CD8-positive, alpha-beta memory T cell (primary cell): ENCODE measurements at regions not wholly inside any gene's neighbourhood (a gene's known extent, or its start where the extent isn't known, plus 50 kb on each side); places are given as distances from the start of the nearest gene placed in this dataset.

Source experiments
- CTCF ChIA-PET: fragments of 350-600 bp; sonication (Branson Sonifier 250); formaldehyde crosslinking; loops from one replicate; lab custom pipeline; 2021; ENCODE audit warnings: antibody characterized with exemption; lab: Charles Lee
- POLR2A ChIA-PET: fragments of 350-600 bp; sonication (Branson Sonifier 250); formaldehyde crosslinking; loops from one replicate; lab custom pipeline; 2021; ENCODE audit warnings: antibody characterized with exemption; lab: Charles Lee
- DNase-seq, 5 donors: peaks; one replicate each; pipeline versions ENCODE4 v3.0.0 to v3.0.0-alpha.2; 2020 to 2022; ENCODE audit warnings: mixed read lengths in 1 of 5
- H3K27ac ChIP-seq: one replicate; pipeline ENCODE4 v1.7.0; 2013; ENCODE audit warnings: low read depth, mild to moderate bottlenecking, low read length, moderate library complexity
- H3K27me3 ChIP-seq: 2 replicates; pipeline ENCODE4 v1.7.0; 2013; ENCODE audit warnings: low read length, mild to moderate bottlenecking; ENCODE audit not compliant: insufficient read depth, poor library complexity, severe bottlenecking
- H3K36me3 ChIP-seq: 2 replicates; pipeline ENCODE4 v1.7.0; 2013; ENCODE audit warnings: mild to moderate bottlenecking, low read length, moderate library complexity; ENCODE audit not compliant: insufficient read depth
- H3K4me1 ChIP-seq: 2 replicates; pipeline ENCODE4 v1.7.0; 2013; ENCODE audit warnings: mild to moderate bottlenecking, low read length, moderate library complexity; ENCODE audit not compliant: insufficient read depth
- H3K4me3 ChIP-seq: 2 replicates; pipeline ENCODE4 v1.7.0; 2013; ENCODE audit warnings: mild to moderate bottlenecking, low read length
- H3K9me3 ChIP-seq: 2 replicates; pipeline ENCODE4 v1.7.0; 2013; ENCODE audit warnings: mild to moderate bottlenecking, low read length
- H3K27ac Mint-ChIP-seq, 8 donors: one replicate each; pipeline ENCODE4 v1.8.0; 2020 to 2021; ENCODE audit warnings: mixed read lengths in 8 of 8, mild to moderate bottlenecking in 6 of 8, inconsistent platforms in 3 of 8, moderate library complexity in 3 of 8
- H3K27me3 Mint-ChIP-seq, 2 donors: one replicate each; pipeline ENCODE4 v1.8.0; 2020 to 2021; ENCODE audit warnings: mixed read lengths in 2 of 2, mild to moderate bottlenecking in 1 of 2, moderate library complexity in 1 of 2
- H3K36me3 Mint-ChIP-seq, 3 donors: one replicate each; pipeline ENCODE4 v1.8.0; 2020 to 2021; ENCODE audit warnings: mixed read lengths in 3 of 3, inconsistent platforms in 1 of 3, mild to moderate bottlenecking in 1 of 3
- H3K4me1 Mint-ChIP-seq, 3 donors: one replicate each; pipeline ENCODE4 v1.8.0; 2020 to 2021; ENCODE audit warnings: mixed read lengths in 3 of 3, inconsistent platforms in 1 of 3, mild to moderate bottlenecking in 1 of 3
- H3K4me3 Mint-ChIP-seq, 7 donors: one replicate each; pipeline ENCODE4 v1.8.0; 2020 to 2021; ENCODE audit warnings: mixed read lengths in 7 of 7, mild to moderate bottlenecking in 6 of 7, moderate library complexity in 4 of 7, inconsistent platforms in 2 of 7
- H3K9me3 Mint-ChIP-seq, 5 donors: one replicate each; pipeline ENCODE4 v1.8.0; 2020 to 2022; ENCODE audit warnings: mixed read lengths in 5 of 5, mild to moderate bottlenecking in 3 of 5, moderate library complexity in 2 of 5, inconsistent platforms in 1 of 5

- H3K4me3 ChIP-seq, result no peak overlapping the region
- no peaks in the 10 kb centered on the region for H3K9me3 Mint-ChIP-seq
- peaks cover 3 to 39% of the 10 kb centered on the region in 2 donors for H3K27me3 Mint-ChIP-seq
- H3K27ac ChIP-seq, result no peak overlapping the region
- H3K4me1 ChIP-seq, result no peaks in the 10 kb centered on the region
- H3K27me3 ChIP-seq, result no peaks in the 10 kb centered on the region
- no peak for DNase-seq
- H3K4me1 Mint-ChIP-seq, result no peaks in the 10 kb centered on the region
- no peak overlapping the region for H3K27ac Mint-ChIP-seq
- no peaks in the 10 kb centered on the region for H3K36me3 ChIP-seq
- POLR2A ChIA-PET, result no interaction called here
- no peaks in the 10 kb centered on the region for H3K9me3 ChIP-seq
- no peak overlapping the region for H3K4me3 Mint-ChIP-seq
- H3K36me3 Mint-ChIP-seq, result no peaks in the 10 kb centered on the region
- CTCF ChIA-PET, result no interaction called here
Measured at GRCh38 chr12:69007101-69007854, 74.3 kb upstream of the CPM start.

GRCh38 chr12:69007855-69008351 lies 74.9 kb upstream of the CPM start:
- H3K4me3 Mint-ChIP-seq, result no peak overlapping the region
- no peaks in the 10 kb centered on the region for H3K36me3 Mint-ChIP-seq
- Histone ChIP-seq H3K9me3 (no peaks in the 10 kb centered on the region), H3K27ac (no peak overlapping the region), H3K27me3 (no peaks in the 10 kb centered on the region), H3K36me3 (no peaks in the 10 kb centered on the region), H3K4me1 (no peaks in the 10 kb centered on the region), H3K4me3 (no peak overlapping the region)
- H3K27me3 Mint-ChIP-seq, result peaks cover 3 to 39% of the 10 kb centered on the region in 2 donors
- H3K27ac Mint-ChIP-seq, result no peak overlapping the region
- POLR2A ChIA-PET, result no interaction called here
- no peaks in the 10 kb centered on the region for H3K9me3 Mint-ChIP-seq
- DNase-seq, result no peak
- CTCF ChIA-PET, result no interaction called here
- no peaks in the 10 kb centered on the region for H3K4me1 Mint-ChIP-seq

GRCh38 chr12:69008520-69008919 lies 75.5 kb upstream of the CPM start:
- no peaks in the 10 kb centered on the region for H3K36me3 Mint-ChIP-seq
- DNase-seq, result no peak
- H3K27me3 Mint-ChIP-seq, result peaks cover 3 to 39% of the 10 kb centered on the region in 2 donors
- Histone ChIP-seq H3K36me3 (no peaks in the 10 kb centered on the region), H3K4me1 (no peaks in the 10 kb centered on the region), H3K27ac (no peak overlapping the region), H3K27me3 (no peaks in the 10 kb centered on the region), H3K9me3 (no peaks in the 10 kb centered on the region), H3K4me3 (no peak overlapping the region)
- no peaks in the 10 kb centered on the region for H3K4me1 Mint-ChIP-seq
- ChIA-PET POLR2A (no interaction called here), CTCF (no interaction called here)
- H3K27ac Mint-ChIP-seq, result no peak overlapping the region
- H3K4me3 Mint-ChIP-seq, result no peak overlapping the region
- no peaks in the 10 kb centered on the region for H3K9me3 Mint-ChIP-seq

- peaks cover 5 to 39% of the 10 kb centered on the region in 2 donors for H3K27me3 Mint-ChIP-seq
- H3K4me3 ChIP-seq, result no peak overlapping the region
- POLR2A ChIA-PET, result no interaction called here
Measured at GRCh38 chr12:69014047-69014446, 81.1 kb upstream of the CPM start.

GRCh38 chr12:69015017-69015416 lies 82.0 kb upstream of the CPM start:
- H3K9me3 Mint-ChIP-seq, result no peaks in the 10 kb centered on the region

More at GRCh38 chr12:69014047-69014446, 81.1 kb upstream of the CPM start:
- H3K27ac Mint-ChIP-seq, result no peak overlapping the region
- no peaks in the 10 kb centered on the region for H3K9me3 ChIP-seq
- no peaks in the 10 kb centered on the region for H3K4me1 ChIP-seq
- H3K27me3 ChIP-seq, result no peaks in the 10 kb centered on the region
- H3K36me3 Mint-ChIP-seq, result no peaks in the 10 kb centered on the region
- no peak overlapping the region for H3K27ac ChIP-seq
- H3K9me3 Mint-ChIP-seq, result no peaks in the 10 kb centered on the region
- DNase-seq, result no peak
- H3K4me1 Mint-ChIP-seq, result no peaks in the 10 kb centered on the region
- CTCF ChIA-PET, result no interaction called here
- H3K36me3 ChIP-seq, result no peaks in the 10 kb centered on the region
- H3K4me3 Mint-ChIP-seq, result no peak overlapping the region

GRCh38 chr12:69015831-69016230 lies 82.9 kb upstream of the CPM start:
- H3K4me1 ChIP-seq, result no peaks in the 10 kb centered on the region
- H3K27me3 Mint-ChIP-seq, result peaks cover 4 to 35% of the 10 kb centered on the region in 2 donors
- no peak for DNase-seq
- H3K27ac Mint-ChIP-seq, result no peak overlapping the region
- H3K27me3 ChIP-seq, result no peaks in the 10 kb centered on the region
- H3K9me3 Mint-ChIP-seq, result no peaks in the 10 kb centered on the region
- POLR2A ChIA-PET, result no interaction called here
- H3K4me3 ChIP-seq, result no peak overlapping the region
- H3K27ac ChIP-seq, result no peak overlapping the region
- H3K36me3 ChIP-seq, result no peaks in the 10 kb centered on the region
- H3K4me3 Mint-ChIP-seq, result no peak overlapping the region
- H3K9me3 ChIP-seq, result no peaks in the 10 kb centered on the region
- CTCF ChIA-PET, result no interaction called here
- H3K36me3 Mint-ChIP-seq, result no peaks in the 10 kb centered on the region
- H3K4me1 Mint-ChIP-seq, result no peaks in the 10 kb centered on the region

More at GRCh38 chr12:69015017-69015416, 82.0 kb upstream of the CPM start:
- H3K27ac ChIP-seq, result no peak overlapping the region
- Mint-ChIP-seq H3K27ac (no peak overlapping the region), H3K4me3 (no peak overlapping the region), H3K27me3 (peaks cover 5 to 36% of the 10 kb centered on the region in 2 donors), H3K36me3 (no peaks in the 10 kb centered on the region), H3K4me1 (no peaks in the 10 kb centered on the region)
- H3K27me3 ChIP-seq, result no peaks in the 10 kb centered on the region
- no peaks in the 10 kb centered on the region for H3K9me3 ChIP-seq
- H3K36me3 ChIP-seq, result no peaks in the 10 kb centered on the region
- POLR2A ChIA-PET, result no interaction called here
- H3K4me1 ChIP-seq, result no peaks in the 10 kb centered on the region
- CTCF ChIA-PET, result no interaction called here
- no peak for DNase-seq
- H3K4me3 ChIP-seq, result no peak overlapping the region

- no peak overlapping the region for H3K4me3 Mint-ChIP-seq
- H3K36me3 ChIP-seq, result no peaks in the 10 kb centered on the region
- no peak overlapping the region for H3K4me3 ChIP-seq
- H3K4me1 ChIP-seq, result no peaks in the 10 kb centered on the region
- no peaks in the 10 kb centered on the region for H3K9me3 ChIP-seq
- no peak overlapping the region for H3K27ac ChIP-seq
- no peaks in the 10 kb centered on the region for H3K4me1 Mint-ChIP-seq
- DNase-seq, result no peak
- H3K27me3 ChIP-seq, result no peaks in the 10 kb centered on the region
- peaks cover 6 to 42% of the 10 kb centered on the region in 2 donors for H3K27me3 Mint-ChIP-seq
- no peaks in the 10 kb centered on the region for H3K9me3 Mint-ChIP-seq
- ChIA-PET CTCF (no interaction called here), POLR2A (no interaction called here)
- H3K36me3 Mint-ChIP-seq, result no peaks in the 10 kb centered on the region
- no peak overlapping the region for H3K27ac Mint-ChIP-seq
Measured at GRCh38 chr12:69019082-69019481, 86.1 kb upstream of the CPM start.

- no peak for DNase-seq
- ChIA-PET CTCF (no interaction called here), POLR2A (no interaction called here)
- Mint-ChIP-seq H3K9me3 (no peaks in the 10 kb centered on the region), H3K36me3 (no peaks in the 10 kb centered on the region), H3K4me3 (no peak overlapping the region), H3K4me1 (no peaks in the 10 kb centered on the region), H3K27me3 (peaks cover 4 to 46% of the 10 kb centered on the region in 2 donors), H3K27ac (no peak overlapping the region)
- Histone ChIP-seq H3K9me3 (no peaks in the 10 kb centered on the region), H3K4me1 (no peaks in the 10 kb centered on the region), H3K27ac (no peak overlapping the region), H3K27me3 (no peaks in the 10 kb centered on the region), H3K4me3 (no peak overlapping the region), H3K36me3 (no peaks in the 10 kb centered on the region)
Measured at GRCh38 chr12:69019910-69020309, 86.9 kb upstream of the CPM start.
